ENCODE measurements at regions not wholly inside any gene's neighbourhood (a gene's known extent, or its start where the extent isn't known, plus 50 kb on each side); places are given as distances from the start of the nearest gene placed in this dataset.

DNA sequence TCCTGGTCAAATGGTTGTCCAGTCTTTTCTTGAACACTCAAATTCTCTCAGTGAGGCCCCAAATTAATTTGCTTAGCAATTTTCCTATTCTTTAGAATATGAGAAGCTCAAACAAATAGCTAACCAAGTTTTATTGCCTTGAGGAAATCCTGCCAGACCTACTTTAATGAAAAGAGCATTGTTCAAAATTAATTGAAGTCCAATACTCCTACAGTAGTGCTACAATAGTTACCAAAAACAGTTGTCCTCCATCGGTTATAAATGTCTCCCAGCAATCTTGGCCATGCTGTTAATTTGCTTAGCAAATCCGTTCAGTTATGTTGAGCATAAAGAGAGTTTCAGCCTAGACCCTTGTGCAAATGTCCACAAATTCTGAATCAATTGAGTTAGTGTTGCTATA lies 112.9 kb downstream of the MAB21L3 start:
- Histone ChIP-seq H2BK5ac (ENCODE audit: low read depth, low read length, poor library complexity, severe bottlenecking) (no peak overlapping the region), H3K79me1 (replicated peaks; ENCODE audit: low read length, poor library complexity, severe bottlenecking) (no peaks in the 10 kb centered on the region), H3K4ac (ENCODE audit: low read depth in 1 of 2, low read length in 2 of 2) (no peak overlapping the region), H2BK15ac (ENCODE audit: low read depth, poor library complexity, severe bottlenecking) (no peak overlapping the region), H3K27ac (ENCODE audit: low read length, poor library complexity, severe bottlenecking) (no peak overlapping the region), H3K4me2 (ENCODE audit: low read length, poor library complexity, severe bottlenecking) (no peak overlapping the region), H3K27me3 (ENCODE audit: control insufficient read depth in 1 of 2, insufficient read depth in 1 of 2, low read length in 2 of 2) (peaks cover 20 to 38% of the 10 kb centered on the region in 2 experiments), H3K23ac (ENCODE audit: low read length in 2 of 2) (no peak overlapping the region), H3K18ac (ENCODE audit: low read depth in 1 of 2, low read length in 2 of 2) (no peak overlapping the region), H2BK120ac (ENCODE audit: low read depth, low read length) (no peak overlapping the region), H2BK12ac (ENCODE audit: low read length in 2 of 2) (no peak overlapping the region), H2AK5ac (ENCODE audit: low read length, severe bottlenecking) (no peak overlapping the region), H3K9me3 (ENCODE audit: control insufficient read depth, low read length) (no peaks in the 10 kb centered on the region), H4K91ac (ENCODE audit: low read length) (no peak overlapping the region), H3K4me3 (ENCODE audit: insufficient read depth in 1 of 2, low read depth in 1 of 2, low read length in 2 of 2) (no peak overlapping the region), H4K8ac (ENCODE audit: low read length) (no peak overlapping the region), H2AFZ (ENCODE audit: low read depth, low read length) (no peak overlapping the region), H3K4me1 (ENCODE audit: control insufficient read depth, insufficient read depth, low read depth, low read length) (no peaks in the 10 kb centered on the region), H3K14ac (ENCODE audit: low read length in 2 of 2) (no peak overlapping the region), H3K36me3 (ENCODE audit: control insufficient read depth in 1 of 2, insufficient read depth in 2 of 2, low read depth in 1 of 2, low read length in 2 of 2) (no peaks in the 10 kb centered on the region), H3K9ac (ENCODE audit: low read length) (no peak overlapping the region)
- 100% methylated on average over 1 of the region's 2 CpGs for WGBS
- no peak for DNase-seq

DNA sequence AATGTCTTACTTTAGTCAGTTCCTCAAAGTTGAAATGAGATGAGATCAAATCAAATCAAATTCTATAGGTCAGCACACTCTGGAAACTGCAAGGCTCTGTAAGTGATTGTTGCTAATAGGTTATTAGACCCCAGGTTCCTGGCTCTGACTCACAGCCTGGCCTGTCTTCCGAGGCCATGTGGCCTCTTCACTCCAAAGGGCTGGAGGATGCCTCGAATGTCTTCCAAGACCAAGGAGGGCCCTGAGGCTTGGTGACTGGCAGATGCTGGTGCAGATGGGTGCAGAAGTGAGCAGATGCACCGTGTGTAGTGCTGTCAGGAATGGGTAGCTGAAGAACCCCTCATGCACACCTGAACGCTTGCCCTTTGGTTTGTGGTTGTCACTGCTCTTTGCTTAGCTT lies 113.4 kb downstream of the MAB21L3 start:
- WGBS: 84% methylated on average over 4 of the region's 4 CpGs
- H2BK5ac ChIP-seq (ENCODE audit: low read depth, low read length, poor library complexity, severe bottlenecking): no peak overlapping the region
- no peak overlapping the region for H3K14ac ChIP-seq (ENCODE audit: low read length in 2 of 2)
- no peak overlapping the region for H3K4me3 ChIP-seq (ENCODE audit: insufficient read depth in 1 of 2, low read depth in 1 of 2, low read length in 2 of 2)
- no peak overlapping the region for H3K4ac ChIP-seq (ENCODE audit: low read depth in 1 of 2, low read length in 2 of 2)
- no peak overlapping the region for H3K9ac ChIP-seq (ENCODE audit: low read length)
- no peak overlapping the region for H3K4me2 ChIP-seq (ENCODE audit: low read length, poor library complexity, severe bottlenecking)
- H2BK120ac ChIP-seq (ENCODE audit: low read depth, low read length): no peak overlapping the region
- DNase-seq: no peak
- H4K8ac ChIP-seq (ENCODE audit: low read length): no peak overlapping the region
- H3K18ac ChIP-seq (ENCODE audit: low read depth in 1 of 2, low read length in 2 of 2): no peak overlapping the region
- no peak overlapping the region for H2BK15ac ChIP-seq (ENCODE audit: low read depth, poor library complexity, severe bottlenecking)
- no peaks in the 10 kb centered on the region for H3K79me1 ChIP-seq (replicated peaks; ENCODE audit: low read length, poor library complexity, severe bottlenecking)
- H3K27me3 ChIP-seq (ENCODE audit: control insufficient read depth in 1 of 2, insufficient read depth in 1 of 2, low read length in 2 of 2): peaks cover 20 to 34% of the 10 kb centered on the region in 2 experiments
- no peak overlapping the region for H4K91ac ChIP-seq (ENCODE audit: low read length)
- H3K23ac ChIP-seq (ENCODE audit: low read length in 2 of 2): no peak overlapping the region
- H3K36me3 ChIP-seq (ENCODE audit: control insufficient read depth in 1 of 2, insufficient read depth in 2 of 2, low read depth in 1 of 2, low read length in 2 of 2): no peaks in the 10 kb centered on the region
- no peak overlapping the region for H2AK5ac ChIP-seq (ENCODE audit: low read length, severe bottlenecking)
- no peak overlapping the region for H3K27ac ChIP-seq (ENCODE audit: low read length, poor library complexity, severe bottlenecking)
- no peak overlapping the region for H2BK12ac ChIP-seq (ENCODE audit: low read length in 2 of 2)
- no peaks in the 10 kb centered on the region for H3K4me1 ChIP-seq (ENCODE audit: control insufficient read depth, insufficient read depth, low read depth, low read length)
- H3K9me3 ChIP-seq (ENCODE audit: control insufficient read depth, low read length): no peaks in the 10 kb centered on the region
- no peak overlapping the region for H2AFZ ChIP-seq (ENCODE audit: low read depth, low read length)

DNA sequence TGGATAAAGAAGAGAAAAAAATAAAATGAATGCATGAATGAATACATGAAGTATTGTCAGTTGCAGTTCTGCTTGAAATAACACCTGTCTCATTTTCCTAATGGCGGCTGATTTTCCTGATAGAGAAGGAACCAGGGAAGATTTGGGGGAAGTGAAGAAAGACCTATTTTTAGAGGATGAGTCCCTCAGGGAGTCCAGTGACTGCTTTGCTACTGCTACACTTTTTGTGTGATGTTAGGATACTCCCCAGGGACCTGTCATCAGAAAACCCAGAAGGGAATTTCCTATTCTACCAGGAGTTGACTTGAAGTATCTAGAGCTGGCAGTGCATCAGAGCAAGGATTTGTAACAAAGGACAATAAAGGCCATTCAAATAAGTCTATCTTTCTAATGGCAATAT lies 114.8 kb downstream of the MAB21L3 start:
- H3K4me2 ChIP-seq (ENCODE audit: low read length, poor library complexity, severe bottlenecking): no peak overlapping the region
- 88% methylated on average over 1 of the region's 1 CpG for WGBS
- peaks cover 26 to 31% of the 10 kb centered on the region in 2 experiments for H3K27me3 ChIP-seq (ENCODE audit: control insufficient read depth in 1 of 2, insufficient read depth in 1 of 2, low read length in 2 of 2)

DNA sequence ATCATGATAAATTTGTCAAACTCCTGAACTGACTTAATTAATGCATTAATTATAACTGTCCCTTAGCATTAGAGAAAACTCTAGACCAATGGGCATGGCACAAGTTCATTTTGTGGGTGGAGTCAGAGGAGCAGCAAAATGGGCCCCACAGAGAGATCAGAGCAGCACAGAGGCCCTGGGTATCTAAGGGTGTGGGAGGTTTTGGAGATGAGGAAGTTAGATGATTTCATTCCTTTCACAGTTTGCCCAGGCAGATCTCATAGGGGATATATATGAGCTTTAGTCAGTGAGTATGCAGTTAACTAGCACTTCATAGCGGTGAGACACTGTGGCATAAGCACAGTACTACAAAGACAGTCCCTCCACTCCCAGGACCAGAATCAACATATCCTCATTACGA lies 117.3 kb downstream of the MAB21L3 start:
- H2BK12ac ChIP-seq (ENCODE audit: low read length in 2 of 2): no peak overlapping the region
- H3K9ac ChIP-seq (ENCODE audit: low read length): no peak overlapping the region
- no peak overlapping the region for H4K8ac ChIP-seq (ENCODE audit: low read length)
- H4K91ac ChIP-seq (ENCODE audit: low read length): no peak overlapping the region
- no peak overlapping the region for H3K14ac ChIP-seq (ENCODE audit: low read length in 2 of 2)
- no peak for DNase-seq
- no peaks in the 10 kb centered on the region for H3K4me1 ChIP-seq (ENCODE audit: control insufficient read depth, insufficient read depth, low read depth, low read length)
- H3K79me1 ChIP-seq (replicated peaks; ENCODE audit: low read length, poor library complexity, severe bottlenecking): no peaks in the 10 kb centered on the region
- H3K9me3 ChIP-seq (ENCODE audit: control insufficient read depth, low read length): no peaks in the 10 kb centered on the region
- WGBS: 77% methylated on average over 2 of the region's 2 CpGs
- H3K23ac ChIP-seq (ENCODE audit: low read length in 2 of 2): no peak overlapping the region
- no peak overlapping the region for H2BK5ac ChIP-seq (ENCODE audit: low read depth, low read length, poor library complexity, severe bottlenecking)
- no peak overlapping the region for H2BK15ac ChIP-seq (ENCODE audit: low read depth, poor library complexity, severe bottlenecking)
- H3K27me3 ChIP-seq (ENCODE audit: control insufficient read depth in 1 of 2, insufficient read depth in 1 of 2, low read length in 2 of 2): peaks cover 18 to 31% of the 10 kb centered on the region in 2 experiments
- H3K18ac ChIP-seq (ENCODE audit: low read depth in 1 of 2, low read length in 2 of 2): no peak overlapping the region
- H3K36me3 ChIP-seq (ENCODE audit: control insufficient read depth in 1 of 2, insufficient read depth in 2 of 2, low read depth in 1 of 2, low read length in 2 of 2): no peaks in the 10 kb centered on the region
- H3K4ac ChIP-seq (ENCODE audit: low read depth in 1 of 2, low read length in 2 of 2): no peak overlapping the region
- H3K27ac ChIP-seq (ENCODE audit: low read length, poor library complexity, severe bottlenecking): no peak overlapping the region
- H2BK120ac ChIP-seq (ENCODE audit: low read depth, low read length): no peak overlapping the region
- no peak overlapping the region for H2AFZ ChIP-seq (ENCODE audit: low read depth, low read length)
- no peak overlapping the region for H2AK5ac ChIP-seq (ENCODE audit: low read length, severe bottlenecking)
- no peak overlapping the region for H3K4me3 ChIP-seq (ENCODE audit: insufficient read depth in 1 of 2, low read depth in 1 of 2, low read length in 2 of 2)
- H3K4me2 ChIP-seq (ENCODE audit: low read length, poor library complexity, severe bottlenecking): no peak overlapping the region

More for the DNA sequence above, 114.8 kb downstream of the MAB21L3 start:
- Histone ChIP-seq H3K4me1 (ENCODE audit: control insufficient read depth, insufficient read depth, low read depth, low read length) (no peaks in the 10 kb centered on the region), H3K23ac (ENCODE audit: low read length in 2 of 2) (no peak overlapping the region), H4K8ac (ENCODE audit: low read length) (no peak overlapping the region), H2AK5ac (ENCODE audit: low read length, severe bottlenecking) (no peak overlapping the region), H2AFZ (ENCODE audit: low read depth, low read length) (no peak overlapping the region), H2BK12ac (ENCODE audit: low read length in 2 of 2) (no peak overlapping the region), H3K79me1 (replicated peaks; ENCODE audit: low read length, poor library complexity, severe bottlenecking) (no peaks in the 10 kb centered on the region), H3K9me3 (ENCODE audit: control insufficient read depth, low read length) (no peaks in the 10 kb centered on the region), H3K14ac (ENCODE audit: low read length in 2 of 2) (no peak overlapping the region), H2BK5ac (ENCODE audit: low read depth, low read length, poor library complexity, severe bottlenecking) (no peak overlapping the region), H3K36me3 (ENCODE audit: control insufficient read depth in 1 of 2, insufficient read depth in 2 of 2, low read depth in 1 of 2, low read length in 2 of 2) (no peaks in the 10 kb centered on the region), H3K27ac (ENCODE audit: low read length, poor library complexity, severe bottlenecking) (no peak overlapping the region), H4K91ac (ENCODE audit: low read length) (no peak overlapping the region), H2BK15ac (ENCODE audit: low read depth, poor library complexity, severe bottlenecking) (no peak overlapping the region), H3K9ac (ENCODE audit: low read length) (no peak overlapping the region), H2BK120ac (ENCODE audit: low read depth, low read length) (no peak overlapping the region), H3K4me3 (ENCODE audit: insufficient read depth in 1 of 2, low read depth in 1 of 2, low read length in 2 of 2) (no peak overlapping the region), H3K18ac (ENCODE audit: low read depth in 1 of 2, low read length in 2 of 2) (no peak overlapping the region), H3K4ac (ENCODE audit: low read depth in 1 of 2, low read length in 2 of 2) (no peak overlapping the region)
- no peak for DNase-seq

Measured in mesenchymal stem cell (in vitro differentiated cells and primary cell).